Activated T-cell treated with anti-CD3 and anti-CD28 coated beads, Interleukin-2, amount 50 U/mL, for 1 hour (primary cell): ENCODE measurements at regions not wholly inside any gene's neighbourhood (a gene's known extent, or its start where the extent isn't known, plus 50 kb on each side); places are given as distances from the start of the nearest gene placed in this dataset.

Source experiments
- DNase-seq: peaks from one replicate; pipeline ENCODE4 v3.0.0-alpha.2; 2020

DNA sequence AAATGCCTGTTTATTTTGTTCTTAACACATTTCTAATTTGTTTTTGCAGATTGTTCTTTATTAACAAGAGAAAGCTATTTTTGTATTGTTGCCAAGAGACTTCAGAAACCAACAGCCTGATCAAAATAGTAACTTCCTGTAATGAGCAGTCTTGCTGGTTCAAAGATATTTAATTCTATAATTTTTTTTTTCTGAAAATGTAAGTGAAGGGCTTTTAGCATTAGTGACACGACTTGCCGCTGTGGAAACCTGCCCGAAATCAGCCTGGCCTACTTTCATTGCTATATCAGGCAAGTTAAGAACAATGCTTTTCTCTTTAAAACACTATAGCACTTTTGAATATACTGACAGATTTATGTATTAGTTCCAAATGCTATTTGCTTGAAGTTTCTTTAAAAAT is 374.3 kb downstream of the EFNB2 start:
- DNase-seq = no peak

DNA sequence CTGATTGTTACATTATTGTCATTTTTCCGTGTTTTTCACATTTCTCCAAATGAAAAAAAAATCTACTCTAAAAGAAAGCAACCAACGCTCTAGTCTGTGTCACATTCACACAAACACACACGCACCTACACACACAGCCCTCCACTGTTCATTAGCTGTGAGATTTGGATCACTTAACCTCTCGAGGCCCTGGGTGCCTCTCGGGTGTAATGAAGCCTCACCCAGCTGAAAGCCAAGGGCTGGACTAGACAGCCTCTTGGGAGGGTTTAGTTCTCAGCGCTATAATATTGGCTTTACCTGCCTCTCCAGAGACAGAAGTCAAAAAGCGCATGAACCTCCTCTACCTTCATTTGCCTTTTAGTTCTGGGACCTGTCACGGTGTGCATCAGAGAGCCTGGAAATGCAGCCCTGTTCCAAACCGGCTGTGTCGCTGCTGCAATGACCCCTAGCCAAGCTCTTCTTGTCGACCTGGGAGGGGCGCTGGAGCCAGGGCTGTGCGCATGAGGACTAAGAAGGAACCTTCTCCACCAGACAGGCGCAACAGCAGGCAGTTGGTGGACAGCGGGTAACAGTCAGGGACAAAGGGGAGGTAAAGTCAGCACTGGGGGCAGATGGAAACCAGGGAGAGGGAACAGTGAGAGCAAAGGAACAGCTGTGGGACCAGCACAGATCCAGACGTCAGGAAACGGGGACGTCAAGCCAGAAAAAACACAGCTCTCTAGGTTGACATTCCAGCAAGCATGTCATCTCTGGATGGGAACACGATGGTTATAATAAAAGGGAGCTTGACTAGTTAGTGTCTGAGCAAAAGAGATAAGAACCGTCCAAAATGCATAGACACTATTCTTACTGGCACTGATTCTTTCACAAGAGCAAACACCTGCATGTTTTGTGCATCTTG is 375.9 kb downstream of the EFNB2 start:
- DNase-seq = no peak

DNA sequence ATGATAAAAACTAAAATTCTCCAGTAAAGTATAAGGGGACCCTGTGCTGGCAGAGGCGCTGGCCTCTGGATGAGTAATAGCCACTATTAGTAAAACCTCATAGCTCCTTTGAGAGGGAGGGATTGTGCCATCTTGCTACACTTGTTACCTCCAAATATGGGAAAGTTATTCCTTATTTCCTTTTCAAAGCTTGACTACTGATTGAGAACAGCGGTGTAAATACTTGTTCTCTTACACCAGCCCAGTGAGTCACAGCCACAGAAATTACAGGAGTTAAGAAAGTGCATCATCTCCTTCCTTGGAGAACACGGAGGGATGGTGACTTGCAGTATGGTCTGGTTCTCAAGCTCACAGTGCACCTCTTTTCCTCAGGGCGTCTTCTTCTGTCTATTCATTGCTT is 379.0 kb downstream of the EFNB2 start:
- DNase-seq = no peak

DNA sequence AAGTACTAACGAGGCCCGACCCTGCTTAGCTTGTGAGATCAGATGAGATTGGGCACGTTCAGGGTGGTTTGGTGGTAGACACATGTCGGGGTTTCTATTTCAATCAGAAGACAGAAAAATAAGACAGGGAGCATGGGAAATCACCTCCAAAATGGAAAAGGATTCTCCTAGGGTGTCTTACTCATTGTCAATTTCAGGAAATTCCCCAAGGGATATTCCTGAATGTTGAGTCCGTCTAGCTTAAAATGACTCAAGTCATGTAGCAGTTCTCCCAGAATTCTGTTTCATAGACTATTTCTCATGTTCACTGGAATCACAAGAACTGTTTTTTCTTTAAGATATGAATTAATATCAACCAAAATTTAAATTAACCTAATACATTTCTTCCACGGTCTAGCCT is 380.1 kb downstream of the EFNB2 start:
- DNase-seq = no peak

DNA sequence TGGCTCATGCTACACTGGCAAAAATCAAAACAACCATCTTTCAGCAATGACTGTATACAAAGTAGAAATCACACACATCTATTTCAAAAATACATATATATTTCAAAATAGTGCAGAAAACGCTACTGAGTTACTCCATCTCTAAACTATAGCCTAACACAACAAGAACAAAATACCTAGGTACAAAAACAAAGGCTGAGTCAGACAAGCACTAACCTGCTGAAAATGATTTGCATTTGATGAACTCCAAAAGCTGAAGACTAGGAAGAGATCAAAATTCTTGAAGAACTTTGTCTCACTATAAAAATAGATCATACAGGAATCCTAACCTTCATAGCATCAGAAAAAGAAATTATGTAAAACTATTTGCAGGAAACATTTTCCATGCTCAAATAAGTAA is 381.6 kb downstream of the EFNB2 start:
- DNase-seq = no peak

DNA sequence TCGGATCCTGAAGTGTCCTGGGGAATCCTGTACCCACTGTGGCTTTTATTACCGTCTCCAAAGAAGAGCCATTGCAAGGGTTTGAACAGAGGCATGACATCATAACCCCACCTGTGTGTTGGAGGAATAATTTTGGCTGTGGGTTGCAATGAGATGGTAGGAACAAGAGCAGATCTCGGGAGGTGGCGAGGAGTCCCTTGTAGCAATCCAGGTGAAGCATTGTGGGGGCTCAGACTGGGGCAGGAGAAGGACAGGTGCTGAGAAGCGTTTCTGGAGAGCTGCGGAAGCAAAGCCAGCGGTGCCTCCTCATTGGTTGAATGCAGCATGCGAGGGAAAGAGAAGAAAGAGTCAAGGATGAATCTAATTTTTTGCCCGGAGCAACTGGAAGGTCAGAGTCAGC is 382.4 kb downstream of the EFNB2 start:
- no peak for DNase-seq

DNA sequence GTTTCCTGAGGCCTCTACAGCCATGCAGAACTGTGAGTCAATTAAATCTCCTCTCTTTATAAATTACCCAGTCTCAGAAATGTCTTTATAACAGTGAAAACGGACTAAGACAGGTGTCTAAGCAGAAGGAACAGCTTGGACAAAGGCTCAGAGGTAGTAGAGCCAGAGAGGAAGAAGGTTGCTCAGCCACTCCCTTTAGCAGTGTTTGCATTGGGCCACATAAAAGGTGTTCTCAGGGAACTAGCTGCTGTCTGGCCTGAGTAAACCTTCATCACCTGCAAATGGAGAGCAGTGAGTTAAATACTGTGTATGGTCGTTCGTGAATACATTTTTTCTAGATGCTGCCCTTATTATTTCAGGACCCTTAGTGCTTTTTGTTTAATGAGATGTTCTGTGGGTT is 383.4 kb downstream of the EFNB2 start:
- DNase-seq = no peak

DNA sequence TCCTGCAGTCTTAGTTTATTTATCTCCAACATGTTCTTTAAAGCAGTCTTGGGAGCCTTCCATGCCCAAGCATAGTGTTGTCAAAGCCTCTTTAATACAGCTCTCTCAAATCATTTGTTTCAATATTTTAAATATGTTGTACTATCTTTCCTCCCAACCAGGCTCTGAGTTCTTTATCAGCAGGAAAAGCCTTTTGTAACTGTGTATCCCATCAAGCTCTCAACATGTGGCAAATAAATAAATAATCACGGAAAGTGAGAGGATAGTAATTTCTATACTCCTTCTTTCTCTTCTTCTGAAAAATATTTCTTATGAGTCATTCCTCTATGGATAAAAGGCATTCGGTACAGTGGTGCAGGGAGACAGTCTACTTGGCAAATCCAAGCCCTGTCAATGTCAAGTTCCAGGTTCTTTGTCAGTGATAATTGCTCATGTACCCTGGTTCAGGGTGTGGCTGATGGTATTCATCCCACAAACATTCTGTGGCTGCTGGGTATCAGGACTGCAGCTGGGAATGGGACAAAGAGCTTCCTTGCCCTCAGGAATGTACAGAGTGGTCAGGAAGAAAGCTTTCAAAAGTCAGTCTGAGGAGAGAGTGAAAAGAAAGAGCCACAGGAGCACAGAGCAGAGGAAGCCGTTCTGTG is 384.3 kb downstream of the EFNB2 start:
- DNase-seq = no peak

DNA sequence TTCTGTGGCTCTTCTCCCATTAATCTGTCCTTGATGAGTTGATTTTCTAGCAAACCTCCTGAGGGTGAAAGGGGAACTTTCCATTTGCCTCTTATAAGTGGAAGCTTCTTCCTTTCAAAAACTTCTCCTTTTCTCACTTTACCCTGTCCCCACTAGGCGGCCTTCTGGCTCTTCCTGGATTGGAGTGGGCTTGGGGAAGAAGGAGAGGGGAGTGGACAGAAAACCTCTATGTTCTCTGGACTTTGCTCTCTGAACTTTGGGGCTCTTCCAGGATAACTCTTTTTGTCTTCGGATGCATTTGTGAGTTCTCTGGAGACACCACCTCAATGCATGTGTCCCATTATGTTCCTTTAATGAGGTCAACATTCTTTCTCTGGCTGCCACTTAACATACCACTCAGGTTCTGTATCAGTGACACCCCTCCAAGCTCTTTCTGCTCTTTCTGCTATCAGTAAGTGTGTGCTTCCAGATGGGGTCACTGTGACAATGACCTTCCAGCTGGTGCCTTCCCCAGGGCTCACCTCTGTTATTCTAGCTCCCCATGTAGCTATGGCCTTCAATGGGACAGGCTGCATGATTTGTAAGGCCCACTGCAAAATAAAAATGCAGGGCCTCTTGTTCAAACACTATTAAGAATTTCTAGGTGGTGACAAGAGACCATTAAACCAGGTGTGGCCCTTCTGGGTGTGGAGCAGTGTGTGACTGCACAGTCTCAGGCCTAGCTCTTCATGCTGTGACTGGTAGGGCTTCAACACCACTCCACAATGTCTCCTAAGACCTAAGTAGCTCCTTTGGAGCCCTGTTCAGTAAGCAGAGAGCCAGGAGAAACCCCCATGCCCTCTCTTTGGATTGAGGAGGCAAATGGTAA is 389.2 kb downstream of the EFNB2 start:
- no peak for DNase-seq

DNA sequence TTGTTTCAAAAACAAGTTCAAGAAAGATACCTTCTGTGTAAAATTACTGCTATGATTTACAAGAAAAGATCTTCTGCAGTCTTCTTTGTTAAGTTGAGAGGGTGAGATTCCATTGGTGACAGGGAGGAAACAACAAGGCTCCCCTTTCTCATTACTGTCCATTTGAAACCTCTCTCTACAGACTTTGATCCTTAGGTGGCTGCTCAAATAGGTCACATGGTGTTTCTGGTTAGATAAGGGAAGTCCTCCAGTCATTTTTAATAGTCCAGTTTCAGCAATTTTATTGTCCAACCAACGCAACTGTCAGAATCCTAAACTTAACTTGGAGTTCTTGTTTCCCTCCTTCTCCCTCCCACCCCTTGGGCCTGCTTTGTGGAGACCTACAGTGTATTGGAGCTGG is 390.4 kb downstream of the EFNB2 start:
- DNase-seq = no peak

DNA sequence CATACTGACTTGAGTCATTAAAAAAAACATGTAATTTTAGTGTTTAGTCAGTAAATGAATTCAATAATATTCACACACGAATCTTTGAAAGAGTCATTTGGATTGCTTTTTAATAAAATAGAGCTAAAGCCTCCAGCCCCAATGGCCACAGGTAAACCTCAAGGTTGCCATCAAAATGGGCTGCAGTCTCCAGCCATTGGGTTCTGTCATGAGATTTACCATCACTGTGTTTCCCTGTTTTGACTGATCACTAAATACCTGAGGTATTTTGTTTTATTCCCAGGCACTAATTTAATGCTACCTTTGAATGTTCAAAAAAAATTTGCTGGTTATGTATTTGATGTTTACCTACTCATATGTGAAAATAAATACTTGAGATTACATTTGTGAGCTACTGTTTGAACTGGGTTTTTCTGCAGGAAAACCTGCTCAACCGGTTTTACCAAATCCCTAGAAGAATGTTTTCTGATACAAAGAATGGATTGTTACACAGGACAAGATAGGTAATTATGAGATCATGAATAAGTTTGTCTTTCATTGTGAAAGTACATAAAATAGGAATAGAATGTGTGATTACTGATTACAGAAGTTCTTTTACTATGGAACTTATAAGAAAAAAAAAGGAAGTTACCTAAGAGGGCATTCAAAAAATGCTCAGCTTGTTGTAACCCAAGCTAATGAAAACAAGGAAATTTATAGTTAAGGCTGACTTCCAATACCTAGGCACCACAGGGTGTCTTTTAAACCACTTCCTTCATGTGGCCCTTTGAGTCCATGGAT is 391.3 kb downstream of the EFNB2 start:
- no peak for DNase-seq

DNA sequence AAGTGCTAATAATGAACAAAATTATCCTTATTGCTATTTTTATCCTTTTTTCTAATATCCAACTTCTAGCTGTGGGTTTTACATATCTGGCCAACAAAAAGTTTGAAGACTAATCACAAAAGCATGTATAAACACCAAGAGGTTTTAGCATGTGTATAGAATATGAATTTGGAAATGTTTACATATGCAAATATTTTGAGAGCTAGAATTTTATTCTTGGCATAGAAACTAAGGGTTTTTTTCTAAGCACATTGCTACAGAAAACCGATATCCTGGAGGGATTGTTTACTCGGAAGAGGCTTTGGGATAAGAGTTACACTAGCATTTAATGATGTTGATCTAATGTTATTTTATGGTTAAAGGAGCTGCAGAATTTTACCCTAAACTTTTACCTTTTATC is 392.1 kb downstream of the EFNB2 start:
- no peak for DNase-seq

DNA sequence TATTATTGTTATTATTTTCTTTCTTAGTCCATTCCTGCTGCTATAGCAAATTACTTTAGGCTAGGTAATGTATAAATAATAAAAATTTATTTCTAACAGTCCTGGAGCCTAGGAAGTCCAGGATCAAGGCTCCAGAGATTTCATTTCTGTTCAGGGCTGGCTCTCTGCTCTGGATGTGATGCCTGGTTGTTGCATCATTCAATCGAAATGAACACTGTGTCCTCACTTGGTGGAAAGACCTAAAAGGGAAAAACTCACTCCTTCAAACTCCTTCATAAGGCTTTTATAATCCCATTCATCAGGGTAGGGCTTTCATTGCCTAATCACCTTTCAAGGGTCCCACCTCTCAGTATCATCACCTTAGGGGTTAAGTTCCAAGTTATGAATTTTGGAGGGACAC is 395.0 kb downstream of the EFNB2 start:
- no peak for DNase-seq

DNA sequence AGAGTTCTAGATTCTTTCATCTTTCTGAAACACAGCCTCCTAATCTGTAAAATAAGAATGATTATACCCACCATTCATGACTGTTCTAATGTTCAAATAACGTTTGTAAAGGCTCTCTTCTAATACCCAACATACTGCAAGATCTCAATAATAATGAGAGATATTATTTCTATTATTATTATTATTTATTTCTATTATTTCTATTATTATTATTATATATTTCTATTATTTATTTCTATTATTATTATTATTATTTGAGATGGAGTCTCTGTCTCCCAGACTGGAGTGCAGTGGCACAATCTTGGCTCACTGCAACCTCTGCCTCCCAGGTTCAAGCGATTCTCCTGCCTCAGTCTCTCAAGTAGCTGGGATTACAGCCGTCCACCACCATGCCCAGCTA is 395.5 kb downstream of the EFNB2 start:
- no peak for DNase-seq

DNA sequence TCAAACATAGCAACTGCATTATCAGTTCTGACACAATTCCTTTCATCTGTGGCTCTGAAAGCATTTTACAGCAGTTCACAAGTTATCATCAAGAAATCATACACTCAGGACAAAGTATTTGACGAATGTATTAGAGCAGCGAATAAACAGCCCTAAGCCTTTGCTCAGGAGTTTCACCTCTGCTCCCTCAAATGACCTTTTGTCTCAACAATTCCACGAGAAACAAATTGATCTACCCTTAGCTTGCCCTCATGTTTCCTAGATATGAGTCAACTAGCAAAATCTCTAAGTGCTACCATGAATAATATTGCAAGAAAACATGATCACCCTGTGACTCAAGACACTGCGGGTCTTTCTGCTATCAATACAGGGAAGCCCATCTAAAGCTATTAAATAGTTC is 396.1 kb downstream of the EFNB2 start:
- DNase-seq = no peak

DNA sequence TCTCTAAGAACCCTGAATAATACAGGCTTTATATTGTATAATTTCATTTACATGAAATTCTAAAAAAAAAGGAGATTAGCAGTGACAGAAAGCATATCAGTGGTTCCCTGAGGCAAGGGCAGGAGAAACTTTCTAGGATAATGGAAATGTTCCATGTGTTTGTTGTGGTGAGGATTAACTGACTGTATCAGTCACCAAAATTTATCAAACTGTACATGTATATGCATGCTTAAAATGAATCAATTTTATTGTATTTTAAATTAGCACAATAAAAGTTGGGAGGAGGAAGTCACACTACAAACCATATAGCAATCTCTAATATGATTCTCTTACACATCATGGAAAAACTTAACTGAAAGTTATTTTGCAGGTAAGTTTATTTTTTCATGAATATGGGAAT is 396.8 kb downstream of the EFNB2 start:
- no peak for DNase-seq

DNA sequence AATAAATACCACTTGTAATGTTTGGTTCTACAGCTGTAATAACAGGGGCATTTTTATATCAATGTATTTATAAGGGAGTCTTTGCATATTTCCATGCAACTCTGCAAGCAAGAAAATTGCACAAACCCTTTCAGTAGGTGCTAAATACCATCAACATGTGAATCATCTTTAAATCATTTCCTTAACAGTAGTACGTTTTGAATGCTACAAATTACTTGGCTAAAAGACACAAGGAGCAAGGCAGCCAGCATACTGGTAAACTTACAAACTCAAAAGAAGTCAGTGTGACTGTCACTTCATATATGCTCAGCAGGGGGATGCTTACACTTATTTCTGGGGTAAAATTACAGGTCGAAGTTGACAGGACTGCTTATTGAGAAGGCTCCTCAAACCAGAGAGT is 402.4 kb downstream of the EFNB2 start:
- no peak for DNase-seq

DNA sequence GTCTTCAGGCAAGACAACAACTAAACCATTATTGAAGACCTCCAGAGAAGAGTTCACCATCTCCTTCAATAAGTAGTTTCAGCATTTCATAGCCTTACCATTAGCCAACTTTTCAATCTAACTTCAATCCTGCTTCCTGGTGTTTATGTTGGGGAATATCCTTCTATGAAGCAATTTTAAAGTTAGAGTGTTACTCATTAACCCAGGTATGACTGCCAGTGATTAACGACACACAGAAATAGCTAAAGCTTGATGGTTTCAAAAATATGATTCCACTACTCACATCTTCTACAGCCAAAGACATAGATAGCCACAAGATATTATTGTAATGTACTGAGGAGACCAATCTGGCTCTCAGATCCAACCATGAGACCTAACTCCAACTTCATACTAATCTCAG is 403.2 kb downstream of the EFNB2 start:
- no peak for DNase-seq

DNA sequence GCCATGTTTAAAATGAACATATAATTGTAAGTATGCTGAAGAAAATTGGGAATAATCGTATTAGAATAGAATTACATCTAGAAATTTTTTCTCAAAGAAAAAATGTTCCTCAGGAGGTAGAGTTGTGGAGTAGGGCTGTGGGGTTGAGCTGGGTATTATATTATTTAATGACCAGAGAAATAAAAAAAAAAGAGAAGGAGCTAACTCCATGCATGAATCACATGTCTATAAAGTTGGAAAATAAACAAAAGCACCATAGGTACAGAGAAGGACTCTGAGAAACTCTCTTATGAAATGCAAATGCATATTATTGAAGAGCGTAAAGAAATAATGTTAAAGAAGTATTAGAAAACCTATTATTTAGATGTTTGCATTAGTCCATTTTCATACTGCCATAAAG is 405.5 kb downstream of the EFNB2 start:
- DNase-seq = no peak

DNA sequence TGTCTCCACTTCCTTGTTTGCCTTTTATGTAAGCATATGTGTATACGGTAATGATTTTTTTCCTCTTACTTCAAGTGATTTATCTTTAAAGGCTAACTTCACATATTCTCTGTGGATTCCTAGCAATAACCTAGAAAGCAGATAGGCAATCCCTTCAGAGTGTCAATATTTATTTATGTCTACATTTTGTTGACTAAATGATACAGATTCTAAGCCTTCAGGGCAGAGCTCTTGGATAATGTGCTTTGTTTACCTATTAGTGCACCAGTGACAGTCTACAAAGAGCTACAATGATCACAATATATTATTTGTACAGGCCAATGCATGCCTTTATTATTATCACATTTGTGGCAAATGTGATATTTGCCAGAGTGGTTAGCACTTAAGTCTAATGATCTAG is 406.2 kb downstream of the EFNB2 start:
- no peak for DNase-seq

DNA sequence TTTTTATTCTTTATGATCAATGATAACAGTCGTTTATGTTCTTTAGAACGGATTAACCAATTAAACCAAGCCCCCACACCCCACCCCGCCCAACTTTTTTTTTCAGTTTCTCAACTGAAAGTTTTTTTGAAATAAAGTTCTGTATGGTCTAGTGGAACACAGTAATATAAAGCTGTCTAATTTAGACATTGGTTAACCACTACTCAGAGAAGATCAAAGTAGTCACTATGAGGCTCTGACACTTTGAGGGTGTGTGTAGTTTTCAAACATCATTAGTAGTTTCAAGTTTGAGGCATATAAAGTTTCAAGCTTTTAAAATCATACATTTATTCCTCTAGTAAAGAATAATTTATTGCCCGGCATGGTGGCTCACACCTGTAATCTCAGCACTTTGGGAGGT is 413.2 kb downstream of the EFNB2 start:
- no peak for DNase-seq

DNA sequence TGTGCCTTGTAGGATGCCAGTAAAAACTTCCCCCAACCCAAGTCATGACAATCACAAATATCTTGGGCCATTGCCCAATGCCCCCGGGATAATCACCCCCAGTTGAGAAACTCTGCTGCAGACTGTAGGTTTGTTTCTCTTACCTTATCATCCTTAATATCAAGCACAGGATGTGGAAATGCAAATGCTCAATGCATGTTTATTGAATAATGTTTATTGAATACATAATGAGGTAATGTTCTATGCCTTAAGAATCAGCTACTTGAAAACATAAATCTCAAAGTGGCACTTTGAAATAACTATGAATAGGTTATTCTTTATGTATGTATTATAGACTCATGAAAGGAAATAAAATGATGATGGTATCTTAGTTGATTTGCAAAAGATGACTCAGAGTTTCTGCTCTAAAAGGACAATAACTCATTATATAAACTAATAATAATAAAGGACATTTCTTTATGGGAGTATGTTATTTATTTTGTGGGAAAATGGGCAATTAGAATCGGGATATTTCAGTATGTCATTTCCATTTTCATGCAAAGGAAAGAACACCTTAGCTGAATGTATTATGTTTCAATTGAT is 414.2 kb downstream of the EFNB2 start:
- no peak for DNase-seq

DNA sequence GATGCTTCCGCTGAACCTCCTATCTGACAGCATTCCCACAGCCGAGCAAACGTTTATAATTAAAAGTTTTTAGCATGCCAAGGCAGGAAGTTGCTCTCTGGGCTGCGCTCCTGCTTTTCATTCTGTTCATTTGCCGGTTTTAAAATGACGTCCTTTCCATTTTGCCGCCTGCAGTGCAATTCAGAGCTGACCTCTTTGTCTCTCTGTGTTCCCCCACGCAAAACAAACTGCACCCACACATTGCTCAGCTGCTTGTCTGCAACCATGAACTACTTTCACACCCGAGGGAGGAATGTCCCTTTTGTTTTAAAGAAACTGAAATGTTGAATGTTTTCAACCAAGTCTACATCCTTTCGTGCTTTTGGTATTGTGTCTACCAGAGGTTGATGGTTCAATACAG is 416.5 kb downstream of the EFNB2 start:
- DNase-seq = no peak
